GM18519 (cell line): ENCODE measurements at regions not wholly inside any gene's neighbourhood (a gene's known extent, or its start where the extent isn't known, plus 50 kb on each side); places are given as distances from the start of the nearest gene placed in this dataset.

ENCODE experiments used
- ATAC-seq: cut with Tn5 transposase; IDR thresholded peaks from one replicate; pipeline ENCODE4 v1.9.1; 2021; ENCODE audit warnings: mild to moderate bottlenecking, moderate library complexity; ENCODE audit not compliant: unreplicated experiment, low FRiP score

DNA sequence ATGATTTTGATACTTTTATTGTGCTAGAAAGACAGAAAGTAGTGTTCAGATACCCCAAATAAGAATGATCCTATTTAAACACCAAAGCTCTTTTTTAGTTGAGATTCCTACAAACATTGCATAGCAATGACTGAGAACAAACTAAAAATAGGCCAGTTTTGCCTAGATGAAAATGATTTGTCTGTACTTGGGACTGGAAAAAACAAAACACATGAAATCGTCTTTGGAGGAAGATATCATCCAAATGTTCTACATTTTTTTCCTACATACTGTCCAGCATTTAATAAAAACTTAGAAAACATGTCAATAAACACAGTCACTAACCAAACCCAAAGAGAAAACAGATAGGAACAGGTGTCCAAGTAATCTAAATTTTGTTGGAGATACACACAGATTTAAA, 111.6 kb upstream of the MEOX2 start:
- ATAC-seq: no peak

DNA sequence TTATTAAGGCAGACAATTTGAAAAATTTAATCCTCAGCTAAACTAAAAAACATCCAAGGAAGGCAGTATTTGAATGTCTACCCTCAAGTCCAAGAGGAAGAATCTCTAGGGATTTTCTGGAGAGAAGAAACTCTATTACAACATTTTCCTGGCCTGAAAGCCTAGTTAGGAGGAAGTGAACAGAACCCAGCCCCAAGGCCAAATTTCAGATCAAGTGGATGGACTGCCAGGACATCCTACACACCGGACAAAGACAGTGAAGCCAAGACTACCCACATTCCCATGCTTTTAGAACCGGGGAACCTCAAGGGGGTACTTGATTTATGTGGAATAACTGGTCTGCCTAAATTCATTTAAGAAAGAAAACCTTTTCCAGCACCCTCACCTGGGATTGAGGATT, 108.9 kb upstream of the MEOX2 start:
- no peak for ATAC-seq

- no peak for ATAC-seq
These were observed 108.3 kb upstream of the MEOX2 start for GRCh38 chr7:15794801-15795200.

DNA sequence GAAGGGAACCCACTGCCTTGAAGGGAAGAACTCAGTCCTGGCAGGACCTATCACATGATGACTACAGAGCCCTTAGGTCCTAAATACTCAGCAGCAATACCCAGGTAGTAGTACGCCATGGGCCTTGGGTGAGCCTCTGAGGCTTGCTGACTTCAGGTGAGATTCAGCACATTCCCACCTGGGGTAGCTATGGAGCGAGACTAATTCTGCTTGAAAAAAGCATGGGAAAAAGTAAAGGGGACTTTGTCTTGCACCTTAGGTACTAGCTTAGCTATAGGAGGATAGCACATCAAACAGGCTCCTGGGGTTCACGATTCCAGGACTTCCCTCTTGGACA, 98.2 kb upstream of the MEOX2 start:
- ATAC-seq: no peak

DNA sequence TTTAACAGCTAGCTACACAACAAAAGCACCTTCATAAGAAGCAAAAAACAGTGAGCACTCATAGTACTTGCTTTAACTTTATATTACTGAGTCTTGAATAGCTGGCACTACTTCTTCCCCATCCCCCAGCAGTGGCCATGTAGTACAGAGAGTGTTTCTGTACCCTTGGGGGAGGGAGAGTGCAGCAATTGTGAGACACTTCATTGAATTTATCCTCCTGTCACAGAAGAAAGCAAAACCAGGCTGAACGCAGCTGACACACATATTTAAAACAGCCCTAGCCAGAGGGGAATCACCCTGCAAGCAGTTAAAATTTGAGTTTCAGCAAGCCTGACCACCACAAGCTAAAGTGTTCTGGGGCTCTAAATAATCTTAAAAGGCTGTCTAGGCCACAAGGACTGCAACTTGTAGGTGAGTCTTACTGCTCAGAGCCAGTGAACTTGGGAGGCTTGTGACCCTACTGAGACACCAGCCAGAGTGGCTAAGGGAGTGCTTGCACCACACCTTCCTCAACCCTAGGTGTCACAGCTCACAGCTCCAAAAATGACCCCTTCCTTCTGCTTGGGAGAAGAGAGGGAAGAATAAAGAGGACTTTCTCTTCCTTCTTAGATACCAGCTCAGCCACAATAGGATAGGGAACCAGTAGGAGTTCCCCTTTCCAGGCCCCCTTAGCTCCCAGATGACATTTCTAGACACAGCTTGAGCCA, 97.7 kb upstream of the MEOX2 start:
- ATAC-seq: no peak

- ATAC-seq: no peak
These were observed 96.2 kb upstream of the MEOX2 start for GRCh38 chr7:15782656-15783055.

DNA sequence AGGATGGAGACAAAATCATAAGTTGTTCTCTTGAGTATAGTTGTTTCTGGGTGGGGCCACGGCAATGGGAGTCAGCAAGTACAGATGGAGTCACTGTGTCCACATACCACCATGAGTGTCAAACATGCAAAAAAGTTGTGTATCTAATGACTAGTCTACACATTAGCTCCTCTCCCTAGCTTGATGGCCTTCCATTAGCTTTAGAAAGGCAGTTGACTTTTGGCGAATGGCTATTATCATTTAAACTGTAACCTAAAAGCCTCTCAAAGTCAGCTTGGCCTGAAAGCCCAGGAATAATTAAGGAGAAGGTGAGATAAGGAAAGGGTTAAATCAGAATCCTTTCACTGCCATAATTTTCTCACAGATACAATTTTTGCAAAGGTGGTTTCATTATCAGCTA, 95.5 kb upstream of the MEOX2 start:
- ATAC-seq: no peak

DNA sequence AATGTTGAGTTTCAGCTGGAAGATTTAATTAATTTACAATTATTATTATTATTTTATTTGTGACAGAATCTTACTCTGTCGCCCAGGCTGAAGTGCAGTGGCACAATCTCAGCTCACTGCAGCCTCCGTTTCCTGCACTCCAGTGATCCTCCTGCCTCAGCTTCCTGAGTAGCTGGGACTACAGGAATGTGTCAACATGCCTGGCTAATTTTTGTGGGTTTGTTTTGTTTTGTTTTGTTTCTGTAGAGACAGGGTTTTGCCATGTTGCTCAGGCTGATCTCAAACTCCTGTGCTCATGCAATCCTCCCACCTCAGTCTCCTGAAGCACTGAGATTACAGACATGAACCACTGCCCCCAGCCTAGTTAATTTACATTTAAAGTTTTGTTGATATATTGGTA, 93.8 kb upstream of the MEOX2 start:
- ATAC-seq: no peak

- no peak for ATAC-seq
These were observed 91.7 kb upstream of the MEOX2 start for GRCh38 chr7:15778191-15778590.

GRCh38 chr7:15765753-15766152, 79.3 kb upstream of the MEOX2 start:
- ATAC-seq: no peak

GRCh38 chr7:15764851-15765382, 78.4 kb upstream of the MEOX2 start:
- no peak for ATAC-seq

DNA sequence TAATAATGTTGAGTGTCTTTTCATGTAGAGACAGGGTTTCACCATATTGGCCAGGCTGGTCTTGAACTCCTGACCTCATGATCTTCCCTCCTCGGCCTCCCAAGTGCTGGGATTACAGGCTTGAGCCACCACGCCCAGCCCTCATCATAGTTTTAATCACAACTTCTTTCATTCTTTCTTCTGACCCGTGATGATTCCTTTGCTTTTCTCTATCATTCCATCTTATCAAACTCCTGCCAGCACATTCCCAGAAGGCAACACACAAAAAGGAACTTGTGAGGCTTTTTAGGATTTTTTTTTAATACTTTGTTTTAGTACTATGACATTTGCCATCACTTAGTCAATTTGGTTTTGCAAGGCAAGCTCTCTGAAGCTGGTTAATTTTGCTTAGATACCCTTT, 77.5 kb upstream of the MEOX2 start:
- no peak for ATAC-seq

- ATAC-seq: no peak
These were observed 70.8 kb upstream of the MEOX2 start for GRCh38 chr7:15757041-15758000.

DNA sequence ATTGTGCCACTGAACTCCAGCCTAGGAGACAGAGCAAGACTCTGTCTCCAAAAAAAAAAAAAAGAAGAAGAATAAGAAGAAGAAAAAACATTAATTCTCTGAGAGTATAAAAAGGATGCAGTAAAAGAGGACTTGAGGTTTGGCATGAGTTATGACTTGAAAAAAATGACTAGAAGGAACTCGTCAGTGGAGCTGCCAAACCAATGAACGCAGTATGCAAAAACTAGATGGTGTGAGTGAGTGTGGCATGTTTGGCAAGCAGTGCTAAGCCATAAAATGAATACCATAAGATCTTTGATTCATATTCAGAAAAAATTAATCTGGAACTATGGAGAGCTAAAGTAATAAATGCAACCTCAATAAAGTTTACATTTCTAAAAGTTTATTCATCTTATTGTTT, 68.6 kb upstream of the MEOX2 start:
- no peak for ATAC-seq

- no peak for ATAC-seq
These were observed 67.5 kb upstream of the MEOX2 start for GRCh38 chr7:15753887-15754579.

- ATAC-seq: no peak
These were observed 65.9 kb upstream of the MEOX2 start for GRCh38 chr7:15752377-15752776.

DNA sequence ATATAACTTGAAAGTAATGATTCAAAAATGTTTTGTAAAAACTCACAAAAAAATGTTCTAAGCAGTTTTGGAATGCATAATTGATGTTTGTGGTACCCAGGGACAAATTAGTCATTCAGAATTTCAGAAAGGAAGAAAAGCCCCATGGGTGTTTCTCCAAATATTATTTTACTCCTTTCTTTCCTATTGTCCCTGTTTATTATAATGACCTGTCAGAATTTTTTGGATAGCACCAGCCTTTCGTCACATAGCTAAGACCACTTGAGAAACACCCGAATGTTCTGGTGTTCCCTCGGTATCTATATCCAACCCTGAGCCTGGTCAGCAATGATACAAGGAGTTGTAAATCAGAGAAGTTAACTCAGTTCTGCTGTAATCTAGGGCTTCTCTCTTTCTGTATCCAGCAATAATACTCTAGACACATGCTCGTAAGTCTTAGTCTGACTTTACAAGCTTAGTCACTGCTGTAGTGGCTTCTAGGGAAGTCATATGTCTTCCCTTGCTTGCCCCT, 64.8 kb upstream of the MEOX2 start:
- ATAC-seq: no peak

DNA sequence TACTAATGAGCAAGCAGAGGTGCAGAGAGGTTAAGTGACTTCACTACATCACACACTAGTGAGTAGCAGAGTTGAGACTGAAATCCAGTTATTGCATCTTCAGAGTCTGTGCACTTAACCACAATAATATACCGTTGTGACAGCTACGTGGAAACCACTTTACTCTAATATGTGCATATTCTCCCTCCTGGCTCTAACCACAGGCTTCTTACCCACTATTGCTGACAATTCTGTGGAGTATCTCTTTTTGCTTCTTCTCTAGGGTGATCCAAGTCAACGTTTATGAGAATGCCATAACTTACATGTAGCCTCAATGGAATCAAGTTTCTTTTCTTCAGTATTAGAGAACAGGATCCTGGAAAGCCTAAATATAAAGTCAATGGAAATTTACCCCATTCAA, 64.2 kb upstream of the MEOX2 start:
- no peak for ATAC-seq

DNA sequence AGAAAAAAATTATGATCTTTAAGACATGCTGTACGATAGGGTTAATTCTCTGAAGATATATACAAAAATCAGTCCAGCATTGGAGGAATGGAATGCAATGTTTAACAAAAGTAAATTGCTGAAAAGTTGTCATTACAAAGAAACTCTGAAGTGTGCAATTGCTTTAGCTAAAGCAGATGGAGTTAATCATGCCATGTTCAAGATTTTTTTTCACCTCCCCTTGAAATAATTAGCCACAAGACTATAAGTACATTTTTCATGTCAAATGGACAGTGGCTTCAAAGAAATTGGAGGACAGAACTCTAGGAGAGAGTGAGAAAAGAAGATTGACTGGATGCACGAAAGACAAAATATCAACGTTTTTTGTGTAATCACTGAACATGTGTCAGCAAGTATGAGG, 63.1 kb upstream of the MEOX2 start:
- no peak for ATAC-seq

GRCh38 chr7:15747712-15748111, 61.2 kb upstream of the MEOX2 start:
- ATAC-seq: no peak

DNA sequence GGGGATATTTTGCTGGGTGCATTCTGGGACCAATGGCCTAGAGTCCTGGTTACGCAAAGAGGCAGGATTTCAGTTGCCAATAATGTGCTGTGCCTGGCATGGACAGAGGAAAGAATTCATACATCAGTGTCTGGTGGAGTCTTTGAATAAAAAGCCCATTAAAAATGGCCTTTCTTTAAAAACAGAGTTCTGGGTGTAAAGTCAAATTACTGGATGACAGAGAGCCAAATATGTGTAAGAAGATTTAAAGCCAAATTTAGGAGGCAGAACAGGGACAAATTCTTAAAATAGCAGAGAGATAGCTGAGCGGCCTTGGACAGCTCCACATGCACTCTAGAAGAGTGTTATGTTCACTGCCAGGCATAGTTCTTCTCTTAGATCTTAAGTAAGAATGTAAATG, 60.8 kb upstream of the MEOX2 start:
- ATAC-seq: no peak
